SK-N-SH (cell line): ENCODE measurements at regions not wholly inside any gene's neighbourhood (a gene's known extent, or its start where the extent isn't known, plus 50 kb on each side); places are given as distances from the start of the nearest gene placed in this dataset.

Experiments used
- CTCF ChIA-PET: fragments of 300-600, 350-600 bp; formaldehyde crosslinking; extraction: SDS; loops from one replicate; lab custom pipeline; 2021; lab: Yijun Ruan, JAX
- POLR2A ChIA-PET: fragments of 350-600 bp; sonication (Branson Sonifier 250); formaldehyde crosslinking; extraction: SDS; loops from one replicate; lab custom pipeline; 2020; ENCODE audit warnings: antibody characterized with exemption, inconsistent platforms; lab: Yijun Ruan, JAX
- DNase-seq: peaks from one replicate; pipeline ENCODE4 v3.0.0; 2012
- H2AFZ ChIP-seq: fragments of 200-600 bp; sonication (generic); 2 replicates; pipeline ENCODE4 v1.8.1; 2016; ENCODE audit warnings: antibody characterized with exemption, mild to moderate bottlenecking, low read depth
- H3F3A ChIP-seq: fragments of 200-600 bp; sonication (generic); replicated peaks from 2 replicates; pipeline ENCODE3; 2016; ENCODE audit warnings: antibody characterized with exemption, mild to moderate bottlenecking; ENCODE audit not compliant: insufficient read depth
- H3K27ac ChIP-seq, 2 experiments: fragments of 200-500 bp in 1 of 2; fragments of 200-600 bp in 1 of 2; sonication (Bioruptor generic) in 1 of 2; sonication (generic), shearing (Covaris generic) in 1 of 2; 2 replicates each; pipeline versions ENCODE4 v1.5.1 to v1.6.1; 2014 to 2016; ENCODE audit warnings: low read depth in 2 of 2, inconsistent platforms in 1 of 2, low read length in 1 of 2, mild to moderate bottlenecking in 1 of 2, mixed read lengths in 1 of 2
- H3K27me3 ChIP-seq: fragments of 200-600 bp; sonication (generic), shearing (Covaris generic); 2 replicates; pipeline ENCODE4 v1.6.1; 2016; ENCODE audit warnings: mixed run types; ENCODE audit not compliant: insufficient read depth
- H3K36me3 ChIP-seq, 2 experiments: fragments of 200-500 bp in 1 of 2; fragments of 200-600 bp in 1 of 2; sonication (Bioruptor generic) in 1 of 2; sonication (generic) in 1 of 2; replicated peaks in 1 of 2; 2 replicates each; pipeline versions ENCODE3 to v1.5.1; 2014 to 2016; ENCODE audit warnings: low read length in 1 of 2, mild to moderate bottlenecking in 1 of 2; ENCODE audit not compliant: insufficient read depth in 2 of 2, control insufficient read depth in 1 of 2
- H3K4me1 ChIP-seq, 2 experiments: fragments of 200-500 bp in 1 of 2; fragments of 200-600 bp in 1 of 2; sonication (Bioruptor generic) in 1 of 2; sonication (generic), shearing (Covaris generic) in 1 of 2; 2 replicates each; pipeline versions ENCODE4 v1.5.1 to v1.6.1; 2014 to 2016; ENCODE audit warnings: low read depth in 1 of 2, low read length in 1 of 2, mixed run types in 1 of 2; ENCODE audit not compliant: insufficient read depth in 2 of 2, control insufficient read depth in 1 of 2
- H3K4me2 ChIP-seq: fragments of 200-600 bp; sonication (generic), shearing (Covaris generic); 2 replicates; pipeline ENCODE4 v1.6.1; 2017; ENCODE audit warnings: mixed run types
- H3K4me3 ChIP-seq, 2 experiments: fragments of 200-500 bp in 1 of 2; fragments of 200-600 bp in 1 of 2; sonication (Bioruptor generic) in 1 of 2; sonication (generic), shearing (Covaris generic) in 1 of 2; 2 replicates each; pipeline versions ENCODE4 v1.5.1 to v1.8.1; 2014 to 2016; ENCODE audit warnings: low read depth in 2 of 2, inconsistent platforms in 1 of 2, low read length in 1 of 2, mild to moderate bottlenecking in 1 of 2, mixed read lengths in 1 of 2, moderate library complexity in 1 of 2
- H3K79me2 ChIP-seq: fragments of 200-600 bp; sonication (generic); 2 replicates; pipeline ENCODE4 v1.8.1; 2017; ENCODE audit warnings: mild to moderate bottlenecking; ENCODE audit not compliant: insufficient read depth
- H3K9ac ChIP-seq: fragments of 200-600 bp; sonication (generic); 2 replicates; pipeline ENCODE4 v1.6.1; 2017; ENCODE audit warnings: mixed run types
- H3K9me2 ChIP-seq: fragments of 200-600 bp; sonication (generic); 2 replicates; pipeline ENCODE4 v1.6.1; 2017; ENCODE audit warnings: mixed run types
- H3K9me3 ChIP-seq: fragments of 200-600 bp; sonication (generic); 2 replicates; pipeline ENCODE4 v1.6.1; 2017; ENCODE audit warnings: mixed run types, mild to moderate bottlenecking, moderate library complexity
- H4K20me1 ChIP-seq: fragments of 200-600 bp; sonication (generic); 2 replicates; pipeline ENCODE4 v1.6.1; 2017; ENCODE audit warnings: mild to moderate bottlenecking, mixed run types; ENCODE audit not compliant: insufficient read depth
- FOSL2 ChIP-seq: IDR thresholded peaks from 2 replicates; pipeline ENCODE4 v1.4.0; 2012; ENCODE audit warnings: low read depth, mild to moderate bottlenecking, moderate library complexity, borderline replicate concordance
- FOXJ3 ChIP-seq: sonication (generic); formaldehyde crosslinking; IDR thresholded peaks from 2 replicates; pipeline ENCODE4 v1.5.1; 2020; ENCODE audit warnings: mild to moderate bottlenecking, missing genetic modification reagents
- GABPA ChIP-seq: IDR thresholded peaks from 2 replicates; pipeline ENCODE4 v1.4.0; 2012; ENCODE audit warnings: low read depth, mild to moderate bottlenecking
- GATA2 ChIP-seq: sonication (generic); formaldehyde crosslinking; IDR thresholded peaks from 2 replicates; pipeline ENCODE4 v1.5.0; 2020; ENCODE audit warnings: mild to moderate bottlenecking, missing genetic modification reagents
- MXI1 ChIP-seq: IDR thresholded peaks from 2 replicates; pipeline ENCODE4 v1.6.1; 2012; ENCODE audit warnings: mild to moderate bottlenecking, low read depth, low read length, improper control_type of control experiment
- NRF1 ChIP-seq: IDR thresholded peaks from 2 replicates; pipeline ENCODE4 v1.6.1; 2012; ENCODE audit warnings: low read depth, mild to moderate bottlenecking, low read length
- PBX3 ChIP-seq: IDR thresholded peaks from 2 replicates; pipeline ENCODE4; 2012
- RAD21 ChIP-seq: IDR thresholded peaks from 2 replicates; pipeline ENCODE4 v1.6.1; 2012; ENCODE audit warnings: mild to moderate bottlenecking, low read length
- REST ChIP-seq: IDR thresholded peaks from 2 replicates; pipeline ENCODE4 v1.6.1; 2012; ENCODE audit warnings: mild to moderate bottlenecking, low read depth, low read length, moderate library complexity
- RXRA ChIP-seq: IDR thresholded peaks from 2 replicates; pipeline ENCODE4 v1.4.0; 2012; ENCODE audit warnings: low read depth, mild to moderate bottlenecking, borderline replicate concordance
- SMC3 ChIP-seq: IDR thresholded peaks from 2 replicates; pipeline ENCODE4 v1.6.1; 2012; ENCODE audit warnings: low read depth, low read length, improper control_type of control experiment
- TAF1 ChIP-seq: IDR thresholded peaks from 2 replicates; pipeline ENCODE4 v1.6.1; 2012; ENCODE audit warnings: low read depth, mild to moderate bottlenecking, low read length, moderate library complexity, borderline replicate concordance
- TCF12 ChIP-seq: IDR thresholded peaks from 2 replicates; pipeline ENCODE4 v1.4.0; 2012
- WGBS: methylation state at CpG from one replicate; pipeline ENCODE4 v1.1.6; 2017; ENCODE audit warnings: low lambda C conversion rate; 5-methylcytosine and 5-hydroxymethylcytosine counted together
- TF ChIP-seq, protein P1 (sequence below): fragments of 150-350 bp; IDR thresholded peaks from 2 replicates; pipeline ENCODE4 v1.6.1; 2017; ENCODE audit warnings: antibody characterized with exemption, low read length, low read depth, borderline replicate concordance
- TF ChIP-seq, protein P2 (sequence below): IDR thresholded peaks from 2 replicates; pipeline ENCODE4 v1.4.0; 2012; ENCODE audit warnings: low read depth
- TF ChIP-seq, protein P3 (sequence below): fragments of 150-350 bp; IDR thresholded peaks from 2 replicates; pipeline ENCODE4 v1.6.1; 2016; ENCODE audit warnings: mild to moderate bottlenecking, low read depth, low read length
- TF ChIP-seq, protein P4 (sequence below): IDR thresholded peaks from 2 replicates; pipeline ENCODE4 v1.4.0; 2012; ENCODE audit warnings: low read depth, borderline replicate concordance

DNA sequence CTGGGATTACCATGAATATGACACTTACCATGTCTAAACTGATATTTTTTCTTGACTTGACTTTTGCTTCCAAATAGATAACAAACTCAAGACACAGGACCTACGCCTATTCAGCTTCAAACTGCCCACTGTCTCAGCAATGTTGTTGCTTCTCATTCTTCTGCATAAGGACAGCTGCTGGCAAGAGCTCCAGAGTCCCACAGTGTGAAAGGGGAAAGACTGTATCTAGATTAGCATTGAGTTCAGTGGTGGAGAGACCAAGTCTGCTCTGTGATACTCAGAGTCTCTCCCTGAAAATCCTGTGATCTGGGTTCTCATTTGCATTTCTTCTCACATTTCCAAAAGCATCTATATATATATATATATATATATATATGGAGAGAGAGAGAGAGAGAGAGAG is 247.9 kb upstream of the NT5C1B start:
- TF ChIP-seq GABPA (no peak), MXI1 (no peak), GATA2 (CRISPR knock-in tag) (no peak), REST (no peak), FOSL2 (no peak)
- TF ChIP-seq, protein P1, sequence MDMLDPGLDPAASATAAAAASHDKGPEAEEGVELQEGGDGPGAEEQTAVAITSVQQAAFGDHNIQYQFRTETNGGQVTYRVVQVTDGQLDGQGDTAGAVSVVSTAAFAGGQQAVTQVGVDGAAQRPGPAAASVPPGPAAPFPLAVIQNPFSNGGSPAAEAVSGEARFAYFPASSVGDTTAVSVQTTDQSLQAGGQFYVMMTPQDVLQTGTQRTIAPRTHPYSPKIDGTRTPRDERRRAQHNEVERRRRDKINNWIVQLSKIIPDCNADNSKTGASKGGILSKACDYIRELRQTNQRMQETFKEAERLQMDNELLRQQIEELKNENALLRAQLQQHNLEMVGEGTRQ = no peak
- ChIA-PET POLR2A (no interaction called here), CTCF (interaction anchor here (0.6 to 2.8 kb wide), 3 partner anchors 10 to 465 kb away, joined by 4 to 7 read pairs (median 5); no protein-coding TSS in a partner anchor)
- no peak for DNase-seq
- Histone ChIP-seq H3K4me1 (peaks cover 0 to 15% of the 10 kb centered on the region in 2 experiments), H3K9me3 (no peaks in the 10 kb centered on the region), H3F3A (peaks cover 3% of the 10 kb centered on the region), H3K9me2 (no peaks in the 10 kb centered on the region), H3K79me2 (no peaks in the 10 kb centered on the region), H4K20me1 (no peaks in the 10 kb centered on the region), H3K27me3 (no peaks in the 10 kb centered on the region), H3K36me3 (no peaks in the 10 kb centered on the region), H2AFZ (no peak overlapping the region), H3K4me2 (no peak overlapping the region), H3K4me3 (no peak overlapping the region), H3K9ac (no peak overlapping the region), H3K27ac (no peak overlapping the region)
- WGBS = 91% methylated on average over 1 of the region's 1 CpG

DNA sequence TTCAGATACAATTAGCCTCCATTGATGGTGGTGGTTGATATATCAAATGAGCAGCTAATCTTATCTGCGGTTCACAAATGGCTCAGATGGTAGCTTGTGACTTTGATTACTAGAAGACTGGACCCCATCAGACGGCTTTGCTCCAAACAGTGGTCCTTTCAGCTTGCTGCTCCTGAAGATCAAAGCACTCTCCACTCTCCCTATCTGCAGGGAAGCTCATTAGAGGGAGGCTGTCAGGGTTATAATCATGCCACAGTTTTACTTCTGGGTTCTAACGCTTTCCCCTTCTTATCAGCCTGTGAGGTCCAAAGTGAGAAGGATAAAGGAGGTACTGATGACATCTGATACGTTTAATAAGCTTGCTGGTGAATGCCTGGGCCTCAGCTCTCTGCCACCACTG is 247.1 kb upstream of the NT5C1B start:
- no peaks in the 10 kb centered on the region for H3K9me3 ChIP-seq
- H3K9me2 ChIP-seq = no peaks in the 10 kb centered on the region
- H3K27me3 ChIP-seq = no peaks in the 10 kb centered on the region
- no peak overlapping the region for H3K27ac ChIP-seq
- H3K79me2 ChIP-seq = no peaks in the 10 kb centered on the region
- peaks cover 0 to 21% of the 10 kb centered on the region in 2 experiments for H3K4me1 ChIP-seq
- no peak for DNase-seq
- ChIA-PET POLR2A (no interaction called here), CTCF (interaction anchor here (0.9 to 3.9 kb wide), 4 partner anchors 8 to 19 kb away, joined by 4 to 22 read pairs (median 6); no protein-coding TSS in a partner anchor)
- no peak overlapping the region for H3K9ac ChIP-seq
- H4K20me1 ChIP-seq = no peaks in the 10 kb centered on the region
- WGBS = 87% methylated on average over 4 of the region's 4 CpGs
- no peak overlapping the region for H3K4me2 ChIP-seq
- no peaks in the 10 kb centered on the region for H3K36me3 ChIP-seq
- H3K4me3 ChIP-seq = no peak overlapping the region
- no peak overlapping the region for H2AFZ ChIP-seq
- H3F3A ChIP-seq = peaks cover 3% of the 10 kb centered on the region
- TF ChIP-seq, protein P2, sequence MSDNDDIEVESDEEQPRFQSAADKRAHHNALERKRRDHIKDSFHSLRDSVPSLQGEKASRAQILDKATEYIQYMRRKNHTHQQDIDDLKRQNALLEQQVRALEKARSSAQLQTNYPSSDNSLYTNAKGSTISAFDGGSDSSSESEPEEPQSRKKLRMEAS = no peak
- TF ChIP-seq MXI1 (no peak), TCF12 (no peak), SMC3 (no peak), RAD21 (no peak), TAF1 (no peak), FOSL2 (no peak), RXRA (no peak), NRF1 (no peak), PBX3 (no peak), FOXJ3 (CRISPR knock-in tag) (no peak)
- TF ChIP-seq, protein P3, sequence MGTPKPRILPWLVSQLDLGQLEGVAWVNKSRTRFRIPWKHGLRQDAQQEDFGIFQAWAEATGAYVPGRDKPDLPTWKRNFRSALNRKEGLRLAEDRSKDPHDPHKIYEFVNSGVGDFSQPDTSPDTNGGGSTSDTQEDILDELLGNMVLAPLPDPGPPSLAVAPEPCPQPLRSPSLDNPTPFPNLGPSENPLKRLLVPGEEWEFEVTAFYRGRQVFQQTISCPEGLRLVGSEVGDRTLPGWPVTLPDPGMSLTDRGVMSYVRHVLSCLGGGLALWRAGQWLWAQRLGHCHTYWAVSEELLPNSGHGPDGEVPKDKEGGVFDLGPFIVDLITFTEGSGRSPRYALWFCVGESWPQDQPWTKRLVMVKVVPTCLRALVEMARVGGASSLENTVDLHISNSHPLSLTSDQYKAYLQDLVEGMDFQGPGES = no peak
- TF ChIP-seq, protein P1 = no peak
- TF ChIP-seq, protein P4, sequence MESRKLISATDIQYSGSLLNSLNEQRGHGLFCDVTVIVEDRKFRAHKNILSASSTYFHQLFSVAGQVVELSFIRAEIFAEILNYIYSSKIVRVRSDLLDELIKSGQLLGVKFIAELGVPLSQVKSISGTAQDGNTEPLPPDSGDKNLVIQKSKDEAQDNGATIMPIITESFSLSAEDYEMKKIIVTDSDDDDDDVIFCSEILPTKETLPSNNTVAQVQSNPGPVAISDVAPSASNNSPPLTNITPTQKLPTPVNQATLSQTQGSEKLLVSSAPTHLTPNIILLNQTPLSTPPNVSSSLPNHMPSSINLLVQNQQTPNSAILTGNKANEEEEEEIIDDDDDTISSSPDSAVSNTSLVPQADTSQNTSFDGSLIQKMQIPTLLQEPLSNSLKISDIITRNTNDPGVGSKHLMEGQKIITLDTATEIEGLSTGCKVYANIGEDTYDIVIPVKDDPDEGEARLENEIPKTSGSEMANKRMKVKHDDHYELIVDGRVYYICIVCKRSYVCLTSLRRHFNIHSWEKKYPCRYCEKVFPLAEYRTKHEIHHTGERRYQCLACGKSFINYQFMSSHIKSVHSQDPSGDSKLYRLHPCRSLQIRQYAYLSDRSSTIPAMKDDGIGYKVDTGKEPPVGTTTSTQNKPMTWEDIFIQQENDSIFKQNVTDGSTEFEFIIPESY = no peak
